NCI-H1092 (cell line): ENCODE measurements at regions not wholly inside any gene's neighbourhood (a gene's known extent, or its start where the extent isn't known, plus 50 kb on each side); places are given as distances from the start of the nearest gene placed in this dataset.

Experiments
- DNase-seq: peaks from one replicate; lab custom pipeline; 2025; lab: John Stamatoyannopoulos, UW

DNA sequence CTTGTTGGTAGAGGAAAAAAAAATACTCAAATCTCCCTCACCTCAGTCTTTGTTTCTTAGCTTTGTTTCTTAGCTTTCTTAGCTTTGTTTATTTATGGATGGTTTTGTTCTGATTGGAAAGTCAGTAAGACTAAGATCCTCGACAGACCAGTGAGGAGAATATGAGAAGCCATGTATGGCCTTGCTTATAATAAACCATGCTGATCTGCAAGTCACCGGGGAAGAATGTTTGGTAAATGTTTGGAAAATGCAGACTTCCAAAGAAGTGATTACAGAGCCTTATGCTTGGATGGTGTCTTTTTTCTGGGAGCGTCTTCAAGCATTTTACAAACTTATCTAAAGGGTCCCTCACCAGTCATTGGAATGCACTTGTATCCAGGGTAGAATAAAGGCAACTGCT, 90.1 kb upstream of the NOCT start:
- no peak for DNase-seq

DNA sequence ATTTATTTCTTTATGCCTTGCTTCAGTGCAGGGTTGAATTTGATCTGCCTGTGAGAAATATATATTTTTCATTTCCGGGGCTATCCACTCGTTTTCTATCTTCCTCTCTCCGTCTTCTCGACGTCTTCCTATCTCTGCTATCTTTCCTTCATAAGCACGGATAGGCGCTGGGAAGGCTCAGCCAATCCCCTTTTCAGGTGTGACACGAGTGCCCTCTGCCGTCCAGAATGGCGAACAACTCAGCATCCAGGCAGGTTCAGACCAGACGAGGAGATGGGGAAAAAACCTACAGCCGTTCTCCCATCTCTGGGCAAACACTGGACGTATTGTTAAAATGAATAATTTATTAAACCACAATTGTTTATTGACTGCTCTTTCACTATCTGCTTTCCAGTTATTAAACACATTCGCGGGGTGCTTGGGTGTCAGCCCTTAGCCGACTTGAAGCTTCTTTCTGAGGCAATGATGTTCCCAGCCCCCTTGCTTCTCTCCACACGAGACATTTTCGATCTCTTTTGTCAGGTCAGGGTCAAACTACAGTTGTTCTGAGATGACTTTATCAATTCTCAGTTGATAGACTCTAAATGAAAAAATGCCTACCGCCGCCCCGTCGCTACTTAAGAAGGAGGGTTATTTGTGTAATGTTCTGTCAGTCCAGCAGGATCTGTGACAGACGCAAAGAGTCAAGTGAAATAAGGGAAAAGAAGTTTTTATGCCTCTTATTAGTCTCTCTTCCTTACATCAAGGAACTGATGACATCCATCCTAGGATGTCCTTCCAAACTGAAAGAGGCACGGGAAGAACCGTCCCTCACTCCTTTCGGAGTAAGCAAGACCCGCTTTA, 96.3 kb upstream of the NOCT start:
- DNase-seq: peak; percentile 89

DNA sequence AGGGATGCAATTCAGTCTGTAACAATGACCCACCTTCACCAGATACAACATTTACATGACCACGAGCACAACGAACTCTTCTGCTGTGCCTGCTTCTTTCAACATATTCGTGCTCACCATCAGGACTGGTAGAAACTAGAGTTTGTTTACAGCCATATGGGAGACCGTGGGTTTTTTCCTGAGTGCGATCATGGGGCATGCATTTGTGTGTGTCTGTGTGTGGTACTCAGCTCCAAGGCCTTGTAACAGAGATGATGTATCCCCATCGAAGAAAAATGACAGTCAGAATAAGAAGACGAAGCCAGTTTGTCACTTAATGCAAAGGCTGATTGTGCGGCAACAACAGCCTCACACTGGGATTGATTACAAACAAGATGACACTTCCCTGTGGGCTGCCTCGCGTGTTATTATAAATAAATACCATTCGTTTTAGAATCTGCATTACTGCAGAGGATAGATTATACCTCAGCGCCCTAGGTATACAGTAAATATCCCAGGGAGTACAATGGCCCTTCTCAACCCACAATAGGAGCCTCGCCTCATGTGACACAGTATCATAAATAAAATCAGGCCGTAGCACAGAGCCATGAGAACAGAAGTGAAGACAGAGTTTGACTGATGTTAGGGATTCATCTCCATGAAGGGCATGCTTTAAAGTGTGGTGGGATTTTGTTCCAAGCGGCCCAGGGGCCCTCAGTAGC, 97.3 kb upstream of the NOCT start:
- no peak for DNase-seq

DNA sequence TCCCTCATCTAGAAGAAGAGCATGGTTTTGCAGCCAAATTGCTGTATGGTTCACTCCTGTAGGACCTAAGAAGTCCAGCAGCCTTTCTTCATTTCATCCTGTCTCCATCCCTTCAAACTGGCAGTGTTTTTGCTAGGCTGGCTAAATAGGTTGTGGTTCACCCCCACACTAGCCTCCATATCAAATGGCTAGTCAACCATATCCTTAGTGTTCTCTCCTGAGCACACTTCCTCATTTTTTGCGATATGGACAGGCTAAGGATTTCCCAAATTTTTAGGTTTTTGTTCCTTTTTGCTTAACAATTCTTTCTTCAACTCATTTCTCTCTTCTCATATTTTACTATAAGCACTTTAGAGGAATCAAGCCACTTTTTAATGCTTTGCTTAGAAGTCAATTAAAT, 98.8 kb upstream of the NOCT start:
- DNase-seq: no peak

DNA sequence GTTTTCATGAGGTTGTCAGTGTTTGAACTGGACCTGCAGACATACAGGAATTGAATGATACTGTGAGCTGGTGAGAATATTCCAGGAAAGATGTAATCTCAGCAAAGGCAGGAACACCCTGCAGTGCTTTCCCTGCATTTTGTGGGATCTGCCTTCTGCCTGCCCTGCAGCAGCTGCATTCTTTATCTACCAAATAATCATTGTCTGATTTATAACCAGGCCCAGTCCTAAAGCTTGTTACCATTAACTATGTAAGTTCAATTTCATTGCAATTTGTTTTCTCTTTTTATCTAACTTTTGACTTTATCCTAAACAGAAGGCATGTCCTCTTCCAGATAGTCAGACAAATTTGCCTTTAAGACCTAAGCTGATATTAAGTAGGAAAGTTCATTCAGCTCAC, 99.8 kb upstream of the NOCT start:
- DNase-seq: no peak

DNA sequence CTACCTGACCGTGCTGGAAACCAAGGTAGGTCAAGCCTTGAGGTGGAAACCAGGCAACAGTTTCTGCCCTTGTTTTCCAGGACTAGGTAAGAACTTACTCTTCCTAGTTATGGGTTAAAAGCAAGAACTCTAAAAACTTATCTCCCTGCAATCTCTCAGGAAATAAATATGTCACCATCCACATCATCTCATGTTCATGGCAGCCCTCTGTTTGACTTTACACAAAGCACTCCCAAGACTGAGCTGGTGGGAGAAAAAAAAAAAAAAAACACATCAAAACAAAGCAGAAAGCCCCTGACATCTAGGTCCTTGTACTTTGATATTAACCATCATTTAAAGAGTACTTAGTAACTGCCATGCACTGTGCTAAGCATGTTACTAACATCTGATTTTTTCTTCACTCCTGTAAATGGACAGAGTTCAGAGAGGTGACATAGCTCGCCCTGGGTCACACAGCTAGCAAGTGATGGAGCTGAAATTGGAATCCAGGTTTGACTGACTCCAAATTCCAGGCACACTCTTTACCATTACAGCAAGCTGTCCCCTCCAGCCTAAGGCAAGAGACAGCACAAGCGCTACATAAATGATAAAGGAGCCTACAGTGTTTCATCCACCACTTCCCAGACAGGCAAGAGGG, 102.8 kb upstream of the NOCT start:
- DNase-seq: no peak

DNA sequence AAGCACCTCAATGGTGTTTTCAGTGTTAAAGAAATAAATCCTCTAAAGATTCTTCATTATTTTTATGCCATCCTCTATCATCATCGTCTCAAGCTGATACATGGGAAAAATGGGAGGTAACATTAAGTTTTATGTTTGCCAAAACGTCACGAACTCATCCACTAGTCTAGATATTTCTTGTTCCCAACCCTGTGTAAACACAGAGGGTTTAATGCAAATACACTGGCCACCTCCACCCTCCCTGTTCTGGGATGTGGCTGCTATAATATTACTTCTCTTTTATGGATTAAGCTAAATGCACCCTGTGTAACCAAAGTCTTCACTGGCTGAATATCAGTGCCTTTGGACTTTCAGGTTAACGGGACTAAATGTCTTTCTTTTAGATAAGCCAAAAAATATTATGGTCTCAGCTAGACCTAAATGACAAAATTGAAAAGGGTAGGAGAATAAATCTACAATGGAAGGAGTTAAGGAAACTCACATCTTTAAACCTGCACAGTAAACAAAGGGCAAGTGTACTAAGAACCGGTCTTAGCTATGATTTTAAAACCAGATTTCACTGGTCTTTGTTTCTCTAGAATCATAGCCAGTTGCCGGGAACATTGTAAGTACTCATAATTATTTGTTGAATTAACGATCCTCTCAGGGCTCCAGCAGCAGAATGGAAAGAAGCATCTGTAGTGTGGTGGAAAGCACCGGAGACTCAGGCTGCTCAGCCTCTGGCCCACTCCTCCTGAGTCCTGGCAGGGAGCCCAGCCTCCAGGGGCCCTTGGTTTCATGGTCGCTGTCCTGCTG, 103.5 kb upstream of the NOCT start:
- DNase-seq: peak; percentile 94

DNA sequence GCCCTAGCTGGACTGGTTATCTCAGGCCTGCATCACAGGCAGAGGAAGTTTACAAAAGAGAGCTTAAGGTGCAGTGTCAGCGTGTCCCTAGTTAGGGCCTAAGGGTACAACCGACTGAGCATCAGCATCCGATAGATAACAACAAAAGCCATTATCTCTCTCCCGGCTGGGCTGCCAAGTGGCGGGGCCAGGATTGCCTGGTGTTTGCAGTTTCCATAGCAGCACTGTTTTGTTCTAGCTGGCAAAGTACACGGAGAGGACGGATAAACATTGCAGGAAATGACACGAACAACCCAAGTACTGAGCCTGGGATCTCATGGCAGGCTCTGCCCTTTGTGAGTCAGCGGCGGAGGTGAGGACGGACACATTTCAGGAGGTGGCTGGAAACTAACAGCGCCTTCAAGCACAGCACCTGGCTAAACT, 104.7 kb upstream of the NOCT start:
- peak; percentile 96 for DNase-seq

DNA sequence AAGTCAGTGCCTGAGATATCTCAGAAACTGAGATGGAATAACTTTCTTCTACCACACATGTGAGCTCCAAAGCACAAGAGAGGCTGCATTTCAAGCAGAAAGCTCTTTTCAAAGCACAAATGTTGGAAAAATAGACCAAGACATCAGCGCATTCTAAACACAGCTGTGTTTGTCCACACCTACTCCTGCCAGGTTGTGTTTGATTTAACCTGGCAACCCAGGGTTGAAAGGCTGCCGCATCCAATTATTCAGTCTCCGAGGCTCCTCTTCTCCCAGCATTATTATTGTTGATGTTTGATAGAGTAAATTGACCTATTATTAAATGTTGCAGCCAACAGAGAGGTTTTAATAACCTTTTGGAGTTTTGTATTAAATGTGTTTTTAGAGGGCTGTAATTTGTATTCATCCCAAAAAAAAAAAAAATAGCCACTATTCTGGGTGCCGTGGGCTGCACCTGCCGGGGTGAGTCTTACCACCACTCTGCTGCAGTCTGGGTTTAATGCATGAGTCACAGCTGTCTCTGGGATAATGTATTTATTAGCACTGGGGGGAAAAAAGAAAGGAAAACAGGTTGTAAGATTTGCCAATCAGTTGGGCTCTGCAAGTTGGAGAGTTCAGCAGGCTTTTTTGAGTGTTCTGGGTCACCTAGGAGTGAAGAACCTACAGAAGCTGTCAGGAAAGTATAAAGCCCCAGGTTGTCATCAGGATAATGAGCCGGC, 105.2 kb upstream of the NOCT start:
- DNase-seq: peak; percentile 90

DNA sequence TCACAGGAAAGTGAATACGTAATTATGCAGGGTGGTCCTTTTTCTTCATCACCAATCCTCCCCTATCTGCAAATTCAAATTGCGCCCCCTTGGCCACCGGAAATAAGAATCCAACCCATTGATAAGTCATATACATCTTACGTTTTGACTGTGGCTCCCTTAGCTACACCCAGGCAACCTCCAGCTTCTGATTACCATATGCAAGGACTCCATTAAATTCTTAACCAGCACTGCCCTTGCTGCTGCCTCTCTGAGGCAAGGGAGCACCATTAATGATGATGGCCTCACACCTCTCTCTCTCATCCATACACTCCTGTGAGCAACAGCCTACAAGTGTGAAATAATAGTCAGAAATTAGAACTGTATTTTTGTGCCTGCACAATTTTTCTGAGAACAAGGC, 106.0 kb upstream of the NOCT start:
- DNase-seq: no peak

DNA sequence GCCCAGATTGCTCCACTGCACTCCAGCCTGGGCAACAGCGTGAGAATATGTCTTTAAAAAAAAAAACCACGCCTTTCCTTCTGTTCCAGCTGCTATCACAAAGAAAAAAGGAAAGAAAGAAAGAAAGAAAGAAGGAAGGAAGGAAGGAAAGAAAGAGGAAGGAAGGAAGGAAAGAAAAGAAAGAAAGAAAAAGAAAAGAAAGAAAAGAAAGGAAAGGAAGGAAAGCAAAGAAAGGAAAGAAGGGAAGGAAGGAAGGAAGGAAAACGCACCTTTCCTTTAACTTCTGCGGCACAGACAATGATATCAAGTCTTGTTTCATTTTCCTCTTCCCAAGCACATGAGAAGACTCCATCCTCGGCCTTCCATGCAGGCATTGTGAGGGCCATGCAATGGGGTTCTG, 107.4 kb upstream of the NOCT start:
- DNase-seq: no peak

DNA sequence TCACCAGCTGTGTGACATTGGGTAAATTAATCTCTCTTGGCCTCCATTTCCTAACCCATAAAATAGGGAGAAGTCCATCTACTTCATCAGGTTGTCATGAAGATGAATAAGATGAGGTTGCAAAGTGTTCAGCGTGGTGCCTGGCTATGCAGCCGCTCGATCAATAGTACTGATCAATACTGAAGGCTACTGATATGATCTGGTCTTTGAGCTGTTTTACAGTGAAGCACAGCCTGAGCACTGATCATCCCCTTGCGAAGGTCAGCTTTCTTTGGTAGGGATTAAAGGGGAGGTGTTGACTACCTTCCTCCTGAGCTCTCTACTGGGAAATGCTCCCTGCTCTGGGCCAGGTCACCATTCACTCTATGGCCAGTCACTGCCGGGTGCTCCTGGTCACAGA, 108.4 kb upstream of the NOCT start:
- DNase-seq: no peak

DNA sequence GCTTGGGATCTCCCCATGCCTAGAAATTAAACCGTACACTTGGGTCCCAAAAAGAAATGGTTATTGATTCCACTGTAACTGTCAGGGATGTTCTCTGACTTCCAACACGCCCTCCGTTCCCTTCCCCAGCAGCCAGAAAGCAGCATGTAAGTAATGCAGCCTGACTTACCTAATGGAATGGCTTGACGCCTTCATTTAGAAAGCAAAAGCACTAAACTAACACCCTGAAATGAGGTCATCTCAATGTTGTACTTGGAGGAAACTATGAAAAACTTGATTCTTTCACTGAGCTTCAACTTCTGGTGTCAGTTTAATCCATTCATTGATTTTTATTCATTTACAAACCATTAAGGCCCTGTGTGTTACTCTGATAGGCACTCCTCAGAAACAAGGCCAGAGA, 110.8 kb upstream of the NOCT start:
- no peak for DNase-seq

DNA sequence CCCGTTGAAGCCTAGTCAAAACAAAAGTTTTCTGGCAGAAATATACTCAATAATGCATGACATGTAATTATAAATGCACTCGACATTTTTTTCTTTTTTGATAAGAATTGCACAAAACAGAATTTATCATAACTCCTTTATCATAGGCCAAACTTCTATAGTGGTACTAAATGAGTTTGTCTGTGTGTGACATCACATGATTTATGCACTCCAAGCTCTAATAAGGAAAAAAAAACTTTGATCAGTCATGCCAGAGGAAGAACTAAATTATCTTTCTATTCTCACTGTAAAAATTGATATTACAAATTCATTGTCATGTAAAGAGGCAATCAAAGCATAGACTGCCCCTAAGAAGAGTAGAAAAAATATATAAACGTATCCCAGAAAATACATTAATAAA, 112.4 kb upstream of the NOCT start:
- no peak for DNase-seq

DNA sequence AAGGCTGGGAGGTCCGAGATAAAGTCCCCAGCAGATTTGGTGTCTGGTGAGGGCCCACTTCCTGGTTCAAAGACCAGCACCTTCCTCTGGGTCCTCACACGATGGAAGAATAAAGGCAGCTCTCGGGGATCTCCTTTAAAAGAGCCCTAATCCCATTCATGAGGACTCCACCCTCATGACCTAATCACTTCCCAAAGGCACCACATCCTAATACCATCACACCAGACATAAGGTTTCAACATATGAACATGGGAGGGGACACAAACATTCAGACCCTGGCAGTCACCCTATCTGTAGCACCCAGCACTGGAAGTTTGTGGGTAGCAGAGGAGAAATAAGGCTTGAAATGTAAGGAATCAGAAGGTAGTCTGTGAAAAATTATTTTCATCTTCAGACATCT, 112.9 kb upstream of the NOCT start:
- DNase-seq: no peak

DNA sequence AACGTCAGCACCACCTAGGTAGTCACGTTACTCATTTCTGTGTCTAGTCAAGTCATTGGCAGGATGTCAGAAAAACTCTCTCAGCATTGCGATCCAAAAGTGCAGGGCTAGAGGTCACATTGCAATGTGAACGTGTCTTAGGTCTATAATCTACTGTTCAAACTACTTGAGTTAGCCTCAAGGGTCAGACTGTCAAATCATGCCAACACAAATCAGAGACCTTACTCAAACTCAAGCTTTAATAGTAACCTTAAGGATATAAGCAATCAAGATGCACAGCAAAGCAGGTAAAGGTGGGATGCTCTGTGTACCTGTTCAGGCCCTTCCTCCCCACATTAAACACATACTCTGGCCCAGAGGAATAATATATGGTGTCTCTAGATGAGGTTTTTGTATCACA, 114.4 kb upstream of the NOCT start:
- DNase-seq: no peak

DNA sequence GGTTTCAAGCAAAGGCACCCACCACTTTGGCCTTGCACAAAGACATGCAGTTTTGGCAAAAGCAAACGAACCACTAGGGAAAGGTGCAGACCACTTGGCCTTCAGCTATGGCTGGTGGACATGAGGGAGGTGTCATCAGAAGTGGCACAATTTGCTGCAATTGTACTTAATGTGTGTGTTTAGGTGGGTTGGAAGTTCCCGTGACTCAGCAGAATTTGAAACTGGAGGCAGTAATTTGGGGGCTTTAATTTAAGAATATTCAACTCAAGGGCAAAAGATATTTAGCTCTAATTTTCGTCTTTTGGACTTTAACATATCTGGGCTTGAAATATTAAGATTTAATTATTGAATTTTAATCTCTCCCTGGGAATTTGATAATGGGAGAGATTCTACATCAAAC, 115.6 kb upstream of the NOCT start:
- no peak for DNase-seq

DNA sequence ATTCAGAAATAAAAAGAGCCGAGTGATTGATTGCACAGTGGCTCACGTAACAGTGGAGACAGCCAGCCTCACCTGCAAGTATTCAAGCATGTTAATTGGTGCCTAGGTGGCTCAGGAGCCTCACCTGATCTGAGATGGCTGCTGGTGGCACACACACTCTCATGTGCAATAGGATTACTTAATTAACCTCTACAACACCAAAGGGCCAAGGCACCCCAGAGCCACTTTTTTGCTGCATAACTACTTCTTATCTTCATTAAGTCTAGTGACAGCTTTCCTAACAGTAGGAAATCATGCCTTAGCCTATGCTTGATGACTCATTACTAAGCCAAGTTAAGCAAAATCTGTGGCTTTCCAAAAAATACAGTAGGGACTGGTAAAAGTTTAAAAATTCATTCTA, 117.3 kb upstream of the NOCT start:
- no peak for DNase-seq

DNA sequence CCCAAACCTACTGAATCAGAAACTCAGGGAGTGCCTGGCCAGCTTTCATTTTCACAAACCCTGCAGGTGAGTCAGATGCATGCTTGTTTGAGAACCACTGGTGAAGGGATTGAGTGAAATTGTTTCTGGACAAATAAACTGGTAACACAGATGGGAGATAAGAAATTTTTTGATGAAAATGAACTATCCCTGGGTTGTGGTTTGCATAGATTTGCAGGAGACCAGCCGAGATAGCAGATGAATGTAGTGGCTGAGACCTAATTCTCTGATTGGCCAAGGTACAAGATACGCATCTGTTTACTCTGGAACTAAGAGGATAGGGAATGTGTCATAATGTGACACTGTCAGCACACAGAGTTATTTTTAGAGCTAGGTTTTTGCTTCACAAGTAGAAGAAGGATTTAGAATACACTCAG, 117.8 kb upstream of the NOCT start:
- no peak for DNase-seq

DNA sequence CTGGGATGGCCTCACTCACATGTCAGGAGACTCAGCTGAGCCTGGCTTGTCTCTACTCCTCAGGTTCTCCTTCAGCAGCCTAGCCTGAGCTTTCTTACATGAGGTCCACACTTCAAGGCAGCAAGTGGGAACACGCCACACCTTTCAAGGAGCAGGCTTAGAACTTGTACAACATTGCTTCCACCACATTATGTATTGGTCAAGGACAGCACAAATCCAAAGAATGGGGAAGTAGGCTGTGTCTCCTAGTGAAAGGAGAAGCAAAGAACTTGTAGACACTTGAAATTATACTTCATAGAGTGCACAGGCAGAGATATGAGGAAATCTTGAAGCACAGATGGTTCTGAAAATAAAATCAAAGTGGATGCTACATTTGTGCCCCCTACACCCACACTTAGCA, 120.9 kb upstream of the NOCT start:
- DNase-seq: no peak

DNA sequence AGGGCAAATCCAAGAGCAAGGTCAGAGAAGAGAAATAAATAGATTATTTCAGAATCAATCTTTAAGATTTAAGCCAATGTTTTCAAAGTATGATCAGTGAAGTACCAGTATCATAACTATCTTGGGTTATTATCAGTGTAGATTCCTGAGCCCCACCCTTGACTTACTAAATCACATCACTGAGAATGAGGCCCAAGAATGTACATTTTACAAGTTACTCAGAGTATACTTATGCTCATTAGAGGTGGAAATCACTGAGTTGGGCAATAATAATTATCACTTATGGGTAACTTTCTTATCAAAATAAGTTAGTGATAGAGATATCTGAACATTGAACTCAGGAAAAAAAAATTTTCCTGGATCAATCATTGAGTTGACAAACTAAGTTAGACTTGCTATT, 121.6 kb upstream of the NOCT start:
- no peak for DNase-seq
